Esophagus muscularis mucosa (tissue), 4 donors: ENCODE measurements at regions not wholly inside any gene's neighbourhood (a gene's known extent, or its start where the extent isn't known, plus 50 kb on each side); places are given as distances from the start of the nearest gene placed in this dataset.

Experiments used
- EP300 ChIP-seq: sonication (generic); formaldehyde crosslinking; IDR thresholded peaks from one replicate; pipeline ENCODE4 v1.6.1; 2017; ENCODE audit warnings: antibody characterized with exemption
- POLR2AphosphoS5 ChIP-seq, 2 donors: sonication (generic); formaldehyde crosslinking; IDR thresholded peaks; one replicate each; pipeline ENCODE4 v1.6.1; 2017; ENCODE audit warnings: antibody characterized with exemption in 2 of 2
- TF ChIP-seq, protein P1 (sequence below), 3 experiments: fragments of 200-600 bp in 2 of 3; fragments of 450-650 bp in 1 of 3; sonication (generic) in 2 of 3; IDR thresholded peaks; one replicate each; pipeline ENCODE4 v1.5.1; 2017 to 2019; ENCODE audit warnings: antibody characterized with exemption in 3 of 3, mild to moderate bottlenecking in 2 of 3, moderate library complexity in 1 of 3

DNA sequence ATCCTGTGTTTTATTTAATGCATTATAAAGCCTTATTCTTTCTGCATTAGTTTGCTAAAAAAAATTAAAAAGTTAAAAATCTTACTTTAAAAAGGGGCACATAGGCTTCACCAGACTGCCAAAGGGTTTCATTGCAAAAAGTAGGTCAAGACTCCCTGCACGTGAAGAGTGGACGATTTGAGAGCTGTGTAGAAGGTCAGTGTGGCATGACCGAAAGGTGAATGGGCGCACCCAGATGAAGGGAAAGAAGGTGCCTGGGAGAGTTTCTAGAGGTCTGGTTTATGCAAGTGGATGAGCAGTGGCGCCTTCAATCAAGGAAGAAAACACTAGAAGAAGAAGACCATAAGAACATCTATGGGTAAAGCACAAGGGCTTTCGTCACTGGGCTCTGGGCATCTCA, 111.0 kb downstream of the SP3 start:
- TF ChIP-seq EP300 (no peak), POLR2AphosphoS5 (IDR thresholded peaks at IDR 0.05) (no peak)
- TF ChIP-seq, protein P1, sequence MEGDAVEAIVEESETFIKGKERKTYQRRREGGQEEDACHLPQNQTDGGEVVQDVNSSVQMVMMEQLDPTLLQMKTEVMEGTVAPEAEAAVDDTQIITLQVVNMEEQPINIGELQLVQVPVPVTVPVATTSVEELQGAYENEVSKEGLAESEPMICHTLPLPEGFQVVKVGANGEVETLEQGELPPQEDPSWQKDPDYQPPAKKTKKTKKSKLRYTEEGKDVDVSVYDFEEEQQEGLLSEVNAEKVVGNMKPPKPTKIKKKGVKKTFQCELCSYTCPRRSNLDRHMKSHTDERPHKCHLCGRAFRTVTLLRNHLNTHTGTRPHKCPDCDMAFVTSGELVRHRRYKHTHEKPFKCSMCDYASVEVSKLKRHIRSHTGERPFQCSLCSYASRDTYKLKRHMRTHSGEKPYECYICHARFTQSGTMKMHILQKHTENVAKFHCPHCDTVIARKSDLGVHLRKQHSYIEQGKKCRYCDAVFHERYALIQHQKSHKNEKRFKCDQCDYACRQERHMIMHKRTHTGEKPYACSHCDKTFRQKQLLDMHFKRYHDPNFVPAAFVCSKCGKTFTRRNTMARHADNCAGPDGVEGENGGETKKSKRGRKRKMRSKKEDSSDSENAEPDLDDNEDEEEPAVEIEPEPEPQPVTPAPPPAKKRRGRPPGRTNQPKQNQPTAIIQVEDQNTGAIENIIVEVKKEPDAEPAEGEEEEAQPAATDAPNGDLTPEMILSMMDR (IDR thresholded peaks at IDR 0.05): no peak
